LNCaP clone FGC (cell line): ENCODE measurements at regions not wholly inside any gene's neighbourhood (a gene's known extent, or its start where the extent isn't known, plus 50 kb on each side); places are given as distances from the start of the nearest gene placed in this dataset.

Source experiments
- DNase-seq: peaks from one replicate; pipeline ENCODE4 v3.0.0-alpha.2; 2011; ENCODE audit warnings: low read depth
- H3K4me3 ChIP-seq: 2 replicates; pipeline ENCODE4 v1.5.1; 2011; ENCODE audit warnings: mild to moderate bottlenecking, low read depth, low read length, control low read depth
- TF ChIP-seq, protein P1 (sequence below): IDR thresholded peaks from 2 replicates; pipeline ENCODE4 v1.5.1; 2012; ENCODE audit warnings: mild to moderate bottlenecking; ENCODE audit not compliant: control insufficient read depth, insufficient read depth; ENCODE audit errors: extremely low read depth

DNA sequence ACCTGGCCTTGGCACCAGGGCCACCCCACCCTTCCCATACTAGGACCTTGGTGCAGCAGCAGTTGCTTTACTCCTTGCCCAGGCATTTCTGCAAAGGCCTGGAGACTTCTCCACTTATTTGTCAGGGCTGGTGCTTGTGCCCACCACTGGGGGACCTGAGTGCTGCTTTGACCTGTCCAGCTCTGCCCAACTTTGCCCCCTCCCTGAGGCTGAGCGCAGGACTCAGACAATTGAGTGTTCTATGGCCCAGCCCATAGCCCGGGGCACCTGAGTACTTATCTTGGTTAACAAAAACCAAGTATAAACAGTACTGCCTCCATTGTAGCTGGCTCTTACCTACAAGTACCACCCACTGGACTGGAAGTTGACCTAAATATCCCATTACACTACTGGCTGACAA lies 406.1 kb upstream of the CHD1 start:
- no peak overlapping the region for H3K4me3 ChIP-seq
- no peak for DNase-seq
- TF ChIP-seq, protein P1, sequence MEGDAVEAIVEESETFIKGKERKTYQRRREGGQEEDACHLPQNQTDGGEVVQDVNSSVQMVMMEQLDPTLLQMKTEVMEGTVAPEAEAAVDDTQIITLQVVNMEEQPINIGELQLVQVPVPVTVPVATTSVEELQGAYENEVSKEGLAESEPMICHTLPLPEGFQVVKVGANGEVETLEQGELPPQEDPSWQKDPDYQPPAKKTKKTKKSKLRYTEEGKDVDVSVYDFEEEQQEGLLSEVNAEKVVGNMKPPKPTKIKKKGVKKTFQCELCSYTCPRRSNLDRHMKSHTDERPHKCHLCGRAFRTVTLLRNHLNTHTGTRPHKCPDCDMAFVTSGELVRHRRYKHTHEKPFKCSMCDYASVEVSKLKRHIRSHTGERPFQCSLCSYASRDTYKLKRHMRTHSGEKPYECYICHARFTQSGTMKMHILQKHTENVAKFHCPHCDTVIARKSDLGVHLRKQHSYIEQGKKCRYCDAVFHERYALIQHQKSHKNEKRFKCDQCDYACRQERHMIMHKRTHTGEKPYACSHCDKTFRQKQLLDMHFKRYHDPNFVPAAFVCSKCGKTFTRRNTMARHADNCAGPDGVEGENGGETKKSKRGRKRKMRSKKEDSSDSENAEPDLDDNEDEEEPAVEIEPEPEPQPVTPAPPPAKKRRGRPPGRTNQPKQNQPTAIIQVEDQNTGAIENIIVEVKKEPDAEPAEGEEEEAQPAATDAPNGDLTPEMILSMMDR = no peak

DNA sequence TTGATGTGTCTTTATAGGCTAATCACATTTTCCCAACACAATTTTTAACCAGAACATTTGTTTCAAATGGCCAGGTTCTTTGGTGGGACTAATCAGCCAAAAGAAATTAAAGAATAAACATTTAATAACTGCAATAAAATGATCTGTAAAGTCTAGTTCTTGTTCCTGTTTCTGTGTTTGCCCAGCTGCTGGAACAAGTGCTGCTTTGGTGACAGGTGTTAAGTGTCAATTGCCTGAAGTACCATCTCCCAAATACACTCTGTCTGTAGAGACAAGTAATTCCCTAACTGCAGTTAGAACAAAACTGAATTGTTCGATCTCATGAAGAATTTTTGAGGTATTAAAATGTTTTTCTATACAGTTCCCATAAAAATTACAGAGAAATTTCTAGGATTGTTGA lies 402.3 kb upstream of the CHD1 start:
- H3K4me3 ChIP-seq = no peak overlapping the region
- peak; percentile 73 for DNase-seq
- TF ChIP-seq, protein P1 = no peak

DNA sequence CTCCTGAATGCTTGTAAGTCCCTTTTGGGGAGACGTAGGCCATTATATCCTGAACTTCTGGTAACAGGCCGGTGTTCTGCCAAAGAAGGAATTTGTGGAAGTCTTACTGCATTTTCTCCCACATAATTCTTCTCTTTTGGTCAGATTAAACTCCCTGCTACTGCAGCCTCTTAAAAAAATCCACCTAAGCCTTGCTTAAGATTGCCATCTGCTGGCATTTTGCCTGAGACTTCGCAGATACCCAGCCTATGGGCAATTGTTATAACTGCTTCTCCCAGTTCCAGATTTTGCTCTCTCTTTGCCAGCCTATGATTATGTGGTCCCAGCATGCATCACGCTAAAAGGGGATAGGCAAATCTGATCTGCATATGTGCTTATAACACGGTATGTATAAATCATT lies 391.6 kb upstream of the CHD1 start:
- TF ChIP-seq, protein P1 = no peak
- H3K4me3 ChIP-seq = no peak overlapping the region
- no peak for DNase-seq

DNA sequence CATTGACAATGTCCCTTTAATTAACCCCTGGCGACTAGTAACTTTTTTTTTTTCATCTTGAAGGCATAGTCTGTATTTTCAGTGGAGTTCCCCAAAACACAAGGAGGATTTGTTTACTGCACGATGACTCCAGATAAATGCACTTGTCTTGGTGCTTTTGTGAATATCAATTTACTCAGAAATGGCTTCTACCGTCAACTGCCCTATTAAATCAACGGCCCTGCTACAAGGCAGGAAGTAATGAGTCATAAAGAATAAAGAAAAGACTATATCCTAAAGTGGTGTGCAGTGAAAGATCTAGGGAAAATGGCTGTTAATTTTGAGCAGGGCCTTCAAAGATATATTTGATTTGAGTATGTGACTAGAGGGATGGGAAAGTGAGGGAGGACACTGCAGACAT lies 388.3 kb upstream of the CHD1 start:
- TF ChIP-seq, protein P1 = no peak
- no peak for DNase-seq
- H3K4me3 ChIP-seq = no peak overlapping the region

DNA sequence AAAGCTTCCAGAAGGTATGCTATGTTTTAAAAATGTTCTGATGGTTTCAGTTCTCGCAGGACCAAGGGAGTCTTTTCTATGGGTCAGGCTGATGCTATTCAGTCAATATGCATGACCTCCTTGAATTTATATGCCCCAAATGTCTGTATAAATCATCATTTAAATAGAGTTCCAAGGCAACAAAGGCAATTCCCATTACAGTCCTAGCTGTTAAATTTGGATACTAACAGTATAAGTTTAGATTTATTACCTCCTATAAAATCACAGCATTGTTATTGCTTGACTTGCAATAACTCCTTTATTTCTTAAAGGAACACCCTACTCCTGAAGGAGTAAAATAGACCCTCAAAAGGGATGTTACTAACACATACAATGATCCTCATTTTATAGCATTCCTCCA lies 387.7 kb upstream of the CHD1 start:
- TF ChIP-seq, protein P1 = no peak
- H3K4me3 ChIP-seq = no peak overlapping the region
- no peak for DNase-seq

DNA sequence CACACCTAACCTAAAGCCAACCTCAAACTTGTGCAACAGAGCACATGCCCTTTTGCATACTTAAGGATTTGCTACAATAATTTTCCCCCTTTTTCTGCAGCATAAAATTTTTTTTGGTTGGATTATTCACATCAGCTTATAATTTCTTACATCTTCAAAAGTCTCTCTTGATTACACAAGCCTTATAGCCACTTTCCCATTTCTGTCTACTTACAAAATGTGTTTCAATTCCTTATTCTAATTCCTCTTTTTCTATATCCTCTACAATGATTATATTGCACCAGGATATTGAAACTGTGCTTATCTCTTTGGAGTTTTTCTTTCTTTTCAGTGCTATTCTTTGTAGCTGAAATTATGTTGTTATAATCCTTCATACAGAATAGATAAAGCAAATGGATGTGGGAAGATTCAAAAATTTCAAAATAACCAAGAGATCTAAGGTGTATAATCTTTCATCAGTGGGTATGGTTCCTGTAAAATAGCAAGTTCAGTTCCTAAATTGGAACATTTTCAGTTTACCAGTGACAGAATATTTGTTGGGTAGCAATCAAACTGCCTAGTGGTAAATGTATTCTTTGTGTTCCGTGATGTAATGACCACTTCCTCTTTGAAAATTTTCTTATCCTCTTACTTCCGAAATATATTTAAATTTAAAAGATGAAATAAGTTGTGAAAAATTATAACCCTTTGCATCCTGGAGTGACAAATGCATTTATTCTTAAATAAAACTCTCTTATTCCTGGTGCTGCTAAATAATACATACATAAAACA lies 386.8 kb upstream of the CHD1 start:
- DNase-seq = no peak
- H3K4me3 ChIP-seq = no peak overlapping the region
- TF ChIP-seq, protein P1 = no peak

DNA sequence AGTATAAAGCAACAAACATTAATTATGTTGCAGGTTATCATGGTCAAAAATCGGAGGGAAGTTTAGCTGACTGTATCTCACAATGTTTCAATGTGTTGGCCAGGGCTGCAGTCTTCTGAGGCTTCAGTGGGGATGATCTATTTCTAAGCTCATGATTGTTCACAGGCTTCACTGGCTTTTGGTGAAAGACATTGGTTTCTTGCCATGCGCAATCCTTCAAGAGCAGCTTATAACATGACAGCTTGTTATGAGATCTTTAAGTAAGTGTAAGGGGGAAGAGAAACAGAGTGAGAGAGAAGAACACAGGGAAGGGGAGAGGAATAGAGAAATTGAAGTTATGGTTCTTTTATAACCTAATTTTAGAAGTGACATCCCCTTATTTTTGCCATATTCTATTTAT lies 385.9 kb upstream of the CHD1 start:
- no peak overlapping the region for H3K4me3 ChIP-seq
- no peak for DNase-seq
- TF ChIP-seq, protein P1 = no peak
